ENCODE measurements at regions not wholly inside any gene's neighbourhood (a gene's known extent, or its start where the extent isn't known, plus 50 kb on each side); places are given as distances from the start of the nearest gene placed in this dataset.

- DNase-seq (ENCODE audit: low read depth), result no peak
- no peak overlapping the region for H3K4me3 ChIP-seq (ENCODE audit: control insufficient read depth, low read depth, low read length)
- no peak for TF ChIP-seq CTCF (conservative IDR thresholded peaks at IDR 0.05; ENCODE audit: control insufficient read depth, insufficient read depth, low read depth, low read length)
Measured at GRCh38 chr6:15758631-15759215, 95.9 kb upstream of the DTNBP1 start.

GRCh38 chr6:15755526-15755925, 92.7 kb upstream of the DTNBP1 start:
- DNase-seq (ENCODE audit: low read depth), result peak; percentile 81
- TF ChIP-seq CTCF (conservative IDR thresholded peaks at IDR 0.05; ENCODE audit: control insufficient read depth, insufficient read depth, low read depth, low read length), result no peak
- H3K4me3 ChIP-seq (ENCODE audit: control insufficient read depth, low read depth, low read length), result no peak overlapping the region

- no peak overlapping the region for H3K4me3 ChIP-seq (ENCODE audit: control insufficient read depth, low read depth, low read length)
- DNase-seq (ENCODE audit: low read depth), result no peak
- no peak for TF ChIP-seq CTCF (conservative IDR thresholded peaks at IDR 0.05; ENCODE audit: control insufficient read depth, insufficient read depth, low read depth, low read length)
Measured at GRCh38 chr6:15754706-15755079, 91.9 kb upstream of the DTNBP1 start.

GRCh38 chr6:15754035-15754705, 91.3 kb upstream of the DTNBP1 start:
- TF ChIP-seq CTCF (conservative IDR thresholded peaks at IDR 0.05; ENCODE audit: control insufficient read depth, insufficient read depth, low read depth, low read length), result no peak
- DNase-seq (ENCODE audit: low read depth), result peak; percentile 78
- no peak overlapping the region for H3K4me3 ChIP-seq (ENCODE audit: control insufficient read depth, low read depth, low read length)

GRCh38 chr6:15752820-15753219, 90.0 kb upstream of the DTNBP1 start:
- no peak for DNase-seq (ENCODE audit: low read depth)

GRCh38 chr6:15751721-15752350, 89.0 kb upstream of the DTNBP1 start:
- no peak for DNase-seq (ENCODE audit: low read depth)
- no peak overlapping the region for H3K4me3 ChIP-seq (ENCODE audit: control insufficient read depth, low read depth, low read length)
- no peak for TF ChIP-seq CTCF (conservative IDR thresholded peaks at IDR 0.05; ENCODE audit: control insufficient read depth, insufficient read depth, low read depth, low read length)

More at GRCh38 chr6:15752820-15753219, 90.0 kb upstream of the DTNBP1 start:
- no peak for TF ChIP-seq CTCF (conservative IDR thresholded peaks at IDR 0.05; ENCODE audit: control insufficient read depth, insufficient read depth, low read depth, low read length)
- H3K4me3 ChIP-seq (ENCODE audit: control insufficient read depth, low read depth, low read length), result no peak overlapping the region
